HG03159 (cell line): ENCODE measurements at regions not wholly inside any gene's neighbourhood (a gene's known extent, or its start where the extent isn't known, plus 50 kb on each side); places are given as distances from the start of the nearest gene placed in this dataset.

Experiments used
- ATAC-seq: cut with Tn5 transposase; IDR thresholded peaks from one replicate; pipeline ENCODE4 v1.9.1; 2021; ENCODE audit warnings: mild to moderate bottlenecking, moderate library complexity; ENCODE audit not compliant: unreplicated experiment

DNA sequence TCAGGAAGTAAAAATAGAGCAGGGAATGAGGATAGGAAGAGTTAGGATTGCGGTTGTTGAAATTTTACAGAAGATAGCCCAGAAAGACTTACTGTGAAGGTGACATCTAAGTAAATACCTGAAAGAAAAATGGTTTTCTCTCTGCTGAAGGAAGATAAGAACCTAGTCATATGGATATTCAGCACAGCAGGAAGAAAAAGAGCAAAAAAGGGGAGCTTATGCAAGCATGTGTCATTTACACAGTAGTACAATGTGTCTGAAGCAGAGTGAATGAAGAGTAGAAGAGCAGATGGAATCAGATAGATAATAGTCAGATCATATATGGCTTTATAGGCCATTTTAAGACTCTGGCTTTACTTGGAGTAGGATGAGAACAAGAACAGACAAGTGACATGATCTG is 126.9 kb upstream of the TENT5D start:
- no peak for ATAC-seq

DNA sequence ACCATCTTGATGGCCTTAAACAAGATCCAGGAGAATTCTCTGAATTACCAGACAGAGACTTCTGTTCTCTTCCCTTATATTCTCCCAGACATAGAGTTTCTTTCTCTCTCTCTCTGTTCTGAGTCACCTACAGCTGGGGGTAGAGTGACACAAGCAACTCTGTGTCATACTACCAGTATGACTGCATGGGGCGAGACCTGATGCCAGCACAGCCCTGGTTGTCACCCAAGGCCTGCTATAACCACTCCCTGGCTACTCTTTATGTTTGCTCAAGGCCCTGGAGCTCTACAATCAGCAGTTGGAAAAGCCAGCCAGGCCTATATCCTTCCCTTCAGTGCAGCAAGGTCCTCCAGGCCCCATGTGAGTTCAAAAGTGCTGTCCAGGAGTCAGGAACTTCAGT is 114.2 kb upstream of the TENT5D start:
- ATAC-seq, result no peak

DNA sequence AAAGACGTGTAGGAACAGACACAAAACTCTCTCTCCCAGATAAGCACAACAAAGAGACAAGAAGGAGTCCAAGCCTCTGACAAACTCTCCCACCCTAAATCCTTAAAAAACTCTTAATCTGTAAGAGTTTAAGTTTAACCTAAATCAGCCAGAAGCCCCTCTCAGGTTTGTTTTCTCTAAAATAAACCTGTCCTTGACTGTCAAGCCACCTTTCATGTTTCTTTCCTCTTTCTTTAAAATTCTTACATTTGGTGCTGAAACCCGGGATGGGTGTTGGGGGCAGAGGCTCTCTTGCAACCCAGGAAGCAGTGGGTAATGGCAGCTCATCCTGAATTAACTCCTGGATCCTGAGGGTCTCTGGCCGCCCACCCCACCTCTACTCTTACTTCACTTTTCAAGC is 107.8 kb upstream of the TENT5D start:
- no peak for ATAC-seq

DNA sequence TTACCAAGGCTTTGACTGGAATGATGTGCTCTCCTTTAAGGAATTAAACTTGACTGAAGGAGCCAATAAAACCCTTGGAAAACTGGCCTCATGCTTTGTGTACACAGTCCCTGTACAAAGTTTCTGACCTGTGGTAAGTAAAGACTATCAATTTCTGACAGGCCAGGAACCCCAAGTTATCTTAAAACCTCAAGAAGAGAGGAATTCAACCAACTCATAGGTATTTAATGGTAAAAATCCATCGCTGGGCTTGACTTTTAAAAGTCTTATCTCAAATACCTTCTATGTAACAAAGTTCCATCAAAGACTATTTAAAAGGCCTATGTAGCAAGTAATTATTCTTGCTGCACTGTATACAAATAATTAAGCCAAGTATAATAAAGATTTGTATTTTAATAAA is 103.7 kb upstream of the TENT5D start:
- ATAC-seq, result no peak

DNA sequence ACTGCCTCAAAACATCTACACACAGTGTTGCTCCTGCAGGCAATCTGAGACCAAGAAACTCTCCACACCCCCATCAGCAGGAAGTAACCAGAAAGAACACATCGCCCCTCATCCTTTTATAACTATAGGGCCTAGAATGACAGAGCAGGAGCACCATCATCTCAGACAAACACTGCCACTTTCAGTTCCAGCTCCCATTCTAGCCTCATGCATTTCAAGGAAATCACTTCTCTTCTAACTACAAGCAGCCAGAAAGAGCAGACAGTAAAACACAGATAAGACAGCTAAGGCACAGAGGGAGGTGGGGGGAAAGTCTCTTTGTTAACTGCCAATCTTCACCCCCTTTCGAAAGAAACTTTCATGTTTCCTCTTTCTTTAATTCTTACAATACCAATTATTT is 102.6 kb upstream of the TENT5D start:
- ATAC-seq, result no peak

DNA sequence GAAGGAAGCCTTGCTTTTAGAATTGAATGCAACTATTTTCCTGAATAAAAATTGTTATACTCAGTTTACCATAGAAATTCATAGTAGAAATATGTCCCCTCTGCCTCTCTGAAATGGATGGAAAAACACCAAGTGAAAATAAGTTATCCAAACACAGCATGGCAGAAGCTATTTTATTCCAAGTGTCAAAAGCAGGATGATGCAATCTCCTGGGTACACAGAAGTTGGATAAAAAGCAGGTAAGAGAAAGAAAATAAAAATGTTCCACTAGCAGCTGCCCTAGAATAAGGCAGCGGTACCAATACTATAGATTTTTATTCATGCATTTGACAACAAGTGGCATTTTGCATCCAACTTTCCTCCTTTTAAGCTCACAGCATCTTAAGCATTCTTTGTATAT is 89.0 kb upstream of the TENT5D start:
- no peak for ATAC-seq

DNA sequence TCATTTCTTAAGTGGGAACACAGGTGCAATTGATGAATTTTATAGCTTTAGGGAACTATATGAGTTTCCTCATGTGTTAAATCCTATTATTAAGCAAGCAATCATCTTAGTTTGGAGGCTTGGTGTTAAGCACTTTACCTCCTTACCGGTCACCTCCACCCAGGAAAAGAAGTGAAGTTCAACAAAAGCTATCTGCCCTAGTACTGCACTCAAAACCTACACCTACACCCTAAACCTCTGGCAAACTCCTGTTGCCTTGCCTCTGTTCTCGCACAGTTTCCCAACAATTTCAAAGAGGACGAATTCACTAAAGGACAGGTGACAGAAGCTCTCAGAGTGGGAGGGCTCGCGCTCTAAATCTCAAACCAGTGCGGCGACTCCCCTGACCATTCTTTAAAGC is 85.7 kb upstream of the TENT5D start:
- ATAC-seq, result no peak

DNA sequence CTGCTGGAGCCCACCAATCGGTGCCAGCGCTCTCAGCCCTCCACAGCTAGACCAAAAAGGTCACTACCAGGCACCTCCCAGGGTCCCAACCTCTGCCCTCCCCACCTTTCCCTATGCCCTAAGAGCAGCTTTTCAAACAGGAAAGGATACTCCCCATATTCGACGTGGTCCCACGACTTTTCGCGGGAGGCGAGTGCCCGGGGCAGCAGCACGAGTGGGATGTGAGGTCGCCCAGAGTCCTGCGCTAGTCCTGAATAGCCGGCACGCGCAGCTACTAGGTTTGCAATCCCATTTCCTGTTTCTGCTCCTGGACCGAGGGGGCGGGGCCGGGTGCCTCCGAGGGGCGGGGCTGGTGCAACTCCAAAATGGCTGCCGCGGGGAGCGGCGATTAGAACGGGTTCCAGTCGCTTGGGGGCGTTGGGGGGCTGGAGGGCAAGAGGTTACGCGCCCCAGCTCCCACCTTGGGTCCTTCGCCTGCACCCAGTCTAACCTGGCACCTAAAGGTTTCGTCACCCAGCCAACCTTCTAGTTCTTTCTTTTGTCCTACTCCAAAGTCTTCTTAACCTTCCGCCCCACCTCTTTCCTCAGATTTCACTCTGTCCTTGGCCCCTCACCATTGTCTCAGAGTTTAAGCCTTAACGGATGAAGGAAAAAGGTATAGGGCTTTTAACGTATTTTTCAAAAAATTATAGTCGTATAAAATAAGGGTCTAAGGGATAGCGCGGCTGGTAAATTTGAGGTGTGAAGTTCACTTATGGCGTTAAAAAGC is 85.0 kb upstream of the TENT5D start:
- ATAC-seq, result no peak

DNA sequence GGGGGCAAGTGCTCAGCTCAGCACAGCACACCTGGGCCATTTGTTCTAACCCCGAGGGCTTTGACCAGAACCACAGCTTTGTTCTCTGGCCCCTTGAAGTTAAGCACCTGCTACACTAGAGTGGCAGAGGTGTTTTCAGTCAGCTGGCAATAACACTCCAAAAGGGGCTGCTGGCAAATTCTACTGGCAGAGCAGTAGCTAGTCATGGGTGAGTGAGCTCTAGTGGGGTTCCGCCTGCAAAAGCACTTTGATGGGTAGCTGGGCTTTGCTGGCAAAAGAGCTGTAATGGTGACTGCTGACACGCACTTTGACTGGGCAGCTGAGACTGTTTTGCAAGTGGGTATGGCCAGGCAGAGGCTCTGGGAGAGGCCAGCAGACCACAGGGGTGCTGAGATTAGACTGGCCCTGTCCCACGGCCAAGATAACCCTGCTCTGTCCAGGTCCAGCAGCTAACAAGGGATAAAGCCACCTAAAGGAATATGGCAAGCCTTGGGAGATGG is 65.2 kb upstream of the TENT5D start:
- ATAC-seq, result no peak
